ENCODE measurements at regions not wholly inside any gene's neighbourhood (a gene's known extent, or its start where the extent isn't known, plus 50 kb on each side); places are given as distances from the start of the nearest gene placed in this dataset.
A peak's percentile ranks its signal among the peaks of the same experiment; 100 is the strongest.

DNA sequence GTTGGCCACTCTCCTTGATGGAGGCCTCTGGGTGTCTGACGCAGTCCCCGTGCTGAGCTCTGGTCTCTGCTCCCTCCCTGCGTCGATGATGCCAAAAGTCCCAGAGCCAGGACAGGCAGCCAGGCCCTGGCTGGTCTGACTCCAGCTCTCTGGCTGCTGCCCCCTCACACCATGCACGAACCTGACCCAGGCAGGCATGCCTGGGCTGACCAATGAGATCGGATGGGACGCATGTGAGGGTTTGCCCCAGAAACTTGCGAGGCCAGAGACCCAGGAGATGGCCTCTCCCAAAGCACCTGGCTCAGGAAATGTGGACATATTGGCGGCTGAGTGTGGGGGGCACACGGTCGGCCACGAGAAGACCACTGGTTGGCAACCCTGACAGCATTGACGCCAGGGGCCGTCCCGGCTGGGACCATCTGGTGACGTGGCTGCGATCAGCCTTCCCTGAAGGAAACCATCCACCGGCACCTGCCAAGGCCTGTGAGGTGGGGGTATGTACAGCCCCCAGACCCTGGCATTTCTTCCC lies 51.2 kb upstream of the FRMD1 start:
- peak; percentile 8 to 79 for DNase-seq (ENCODE audit: low spot score in 2 of 2)
- WGBS, 2 donors = 79 to 83% methylated on average over 14 to 16 of the region's 18 CpGs
- TF ChIP-seq POLR2A (IDR thresholded peaks at IDR 0.05) = no peak
- no peak for TF ChIP-seq CTCF (IDR thresholded peaks at IDR 0.05)
- no peak overlapping the region for H3K4me3 ChIP-seq (ENCODE audit: low read depth, poor library complexity, severe bottlenecking)
- intact Hi-C loops (cut with DNase I; ENCODE audit: low total_unique reads) = no loop called here

- TF ChIP-seq POLR2A (IDR thresholded peaks at IDR 0.05) = no peak
- no peak for TF ChIP-seq CTCF (IDR thresholded peaks at IDR 0.05)
- 89 to 93% methylated on average over 36 to 40 of the region's 40 CpGs for WGBS, 2 donors
- peak; percentile 9 to 76 for DNase-seq (ENCODE audit: low spot score in 2 of 2)
- no peak overlapping the region for H3K4me3 ChIP-seq (ENCODE audit: low read depth, poor library complexity, severe bottlenecking)
- intact Hi-C loops (cut with DNase I; ENCODE audit: low total_unique reads) = no loop called here
Observed at GRCh38 chr6:168129292-168130167, 50.5 kb upstream of the FRMD1 start.

DNA sequence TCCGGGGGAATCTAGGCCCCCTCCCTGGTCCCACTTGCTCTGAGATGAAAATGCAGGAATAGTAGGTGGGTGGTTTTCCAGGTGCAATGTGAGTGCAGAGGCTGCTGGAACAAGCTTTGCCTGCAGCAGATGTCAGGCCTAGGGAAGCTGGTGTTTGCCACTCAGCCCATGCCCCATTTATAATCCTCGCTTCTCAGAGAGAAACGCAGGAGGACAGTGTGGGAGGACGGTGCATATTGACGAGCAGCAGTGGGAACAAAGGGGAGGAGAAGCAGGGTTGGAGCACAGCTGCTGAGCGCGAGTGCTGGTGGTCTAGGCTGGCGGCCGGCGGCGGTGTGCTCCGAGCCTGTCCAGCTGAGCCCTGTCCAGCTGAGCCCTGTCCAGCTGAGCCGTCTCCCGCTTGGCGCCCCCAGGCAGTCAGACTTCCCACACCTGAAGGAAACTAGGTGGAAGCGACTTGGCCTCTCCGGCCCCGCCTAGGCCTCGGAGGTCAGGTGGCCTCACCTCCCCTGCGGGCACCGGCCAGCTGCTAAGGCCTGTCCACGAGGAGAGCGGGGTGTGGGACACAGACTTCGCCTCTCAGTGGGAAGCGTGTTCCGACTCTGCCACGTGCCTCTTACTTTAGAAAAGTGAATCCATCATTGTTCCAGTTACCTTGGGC lies 49.7 kb upstream of the FRMD1 start:
- DNase-seq (ENCODE audit: low spot score in 2 of 2) = peak; percentile 9 to 68
- intact Hi-C loops (cut with DNase I; ENCODE audit: low total_unique reads) = no loop called here
- no peak overlapping the region for H3K4me3 ChIP-seq (ENCODE audit: low read depth, poor library complexity, severe bottlenecking)
- WGBS, 2 donors = 93 to 96% methylated on average over 23 to 26 of the region's 27 CpGs
- TF ChIP-seq POLR2A (IDR thresholded peaks at IDR 0.05) (no peak), CTCF (IDR thresholded peaks at IDR 0.05) (no peak)

All from lower leg skin (tissue), 4 donors.